SJSA1 (cell line): ENCODE measurements at regions not wholly inside any gene's neighbourhood (a gene's known extent, or its start where the extent isn't known, plus 50 kb on each side); places are given as distances from the start of the nearest gene placed in this dataset.

Source experiments
- DNase-seq, 2 experiments: peaks; one replicate each; pipeline ENCODE4 v3.0.0-alpha.2; 2015 to 2020; ENCODE audit warnings: low spot score in 2 of 2, low read depth in 1 of 2
- H3K27ac ChIP-seq: fragments of 250-450 bp; sonication (Bioruptor Pico); 2 replicates; pipeline ENCODE4 v1.5.1; 2020; ENCODE audit warnings: mild to moderate bottlenecking, moderate library complexity
- H3K27me3 ChIP-seq: fragments of 250-450 bp; sonication (Bioruptor Pico); replicated peaks from 2 replicates; pipeline ENCODE4 v1.5.1; 2020; ENCODE audit warnings: mild to moderate bottlenecking, moderate library complexity
- H3K36me3 ChIP-seq: fragments of 250-450 bp; sonication (Bioruptor Pico); 2 replicates; pipeline ENCODE4 v1.5.1; 2020; ENCODE audit warnings: mild to moderate bottlenecking
- H3K4me1 ChIP-seq: fragments of 250-450 bp; sonication (Bioruptor Pico); replicated peaks from 2 replicates; pipeline ENCODE4 v1.6.1; 2021; ENCODE audit warnings: mild to moderate bottlenecking
- H3K4me3 ChIP-seq: fragments of 250-450 bp; sonication (Bioruptor Pico); 2 replicates; pipeline ENCODE4 v1.5.1; 2020; ENCODE audit warnings: mild to moderate bottlenecking
- H3K9me3 ChIP-seq: fragments of 250-450 bp; sonication (Bioruptor Pico); replicated peaks from 2 replicates; pipeline ENCODE4 v1.5.1; 2020; ENCODE audit warnings: mild to moderate bottlenecking

GRCh38 chr14:62532181-62532580 lies 513.1 kb downstream of the KCNH5 start:
- 0 out of 2 replicates have a peak, but pooled peaks cover 10% of the 10 kb centered on the region for H3K9me3 ChIP-seq
- H3K27ac ChIP-seq, result no peak overlapping the region
- no peaks in the 10 kb centered on the region for H3K27me3 ChIP-seq
- DNase-seq, result no peak
- H3K4me1 ChIP-seq, result no peaks in the 10 kb centered on the region
- H3K36me3 ChIP-seq, result no peaks in the 10 kb centered on the region
- H3K4me3 ChIP-seq, result no peak overlapping the region

GRCh38 chr14:62546862-62547474 lies 498.3 kb downstream of the KCNH5 start:
- no peaks in the 10 kb centered on the region for H3K4me1 ChIP-seq
- H3K27ac ChIP-seq, result no peak overlapping the region
- H3K27me3 ChIP-seq, result no peaks in the 10 kb centered on the region
- H3K36me3 ChIP-seq, result no peaks in the 10 kb centered on the region
- H3K9me3 ChIP-seq, result no peaks in the 10 kb centered on the region
- no peak for DNase-seq
- no peak overlapping the region for H3K4me3 ChIP-seq

GRCh38 chr14:62557416-62557815 lies 487.8 kb downstream of the KCNH5 start:
- H3K4me3 ChIP-seq, result no peak overlapping the region
- no peak overlapping the region for H3K27ac ChIP-seq
- no peaks in the 10 kb centered on the region for H3K36me3 ChIP-seq
- H3K4me1 ChIP-seq, result no peaks in the 10 kb centered on the region
- H3K9me3 ChIP-seq, result no peaks in the 10 kb centered on the region
- no peak for DNase-seq
- no peaks in the 10 kb centered on the region for H3K27me3 ChIP-seq

GRCh38 chr14:62558451-62558850 lies 486.8 kb downstream of the KCNH5 start:
- Histone ChIP-seq H3K36me3 (no peaks in the 10 kb centered on the region), H3K27me3 (no peaks in the 10 kb centered on the region), H3K9me3 (no peaks in the 10 kb centered on the region), H3K4me1 (no peaks in the 10 kb centered on the region), H3K27ac (no peak overlapping the region), H3K4me3 (no peak overlapping the region)
- DNase-seq, result no peak

GRCh38 chr14:62585247-62585646 lies 460.0 kb downstream of the KCNH5 start:
- Histone ChIP-seq H3K27me3 (no peaks in the 10 kb centered on the region), H3K27ac (no peak overlapping the region), H3K4me3 (no peak overlapping the region), H3K4me1 (no peaks in the 10 kb centered on the region), H3K36me3 (no peaks in the 10 kb centered on the region), H3K9me3 (no peaks in the 10 kb centered on the region)
- DNase-seq, result no peak

GRCh38 chr14:62592877-62593276 lies 452.4 kb downstream of the KCNH5 start:
- Histone ChIP-seq H3K9me3 (0 out of 2 replicates have a peak, but pooled peaks cover 2% of the 10 kb centered on the region), H3K27me3 (no peaks in the 10 kb centered on the region), H3K4me3 (no peak overlapping the region), H3K4me1 (no peaks in the 10 kb centered on the region), H3K36me3 (no peaks in the 10 kb centered on the region), H3K27ac (no peak overlapping the region)
- no peak for DNase-seq

GRCh38 chr14:62597143-62597542 lies 448.1 kb downstream of the KCNH5 start:
- DNase-seq, result no peak
- Histone ChIP-seq H3K4me3 (no peak overlapping the region), H3K27ac (no peak overlapping the region), H3K36me3 (no peaks in the 10 kb centered on the region), H3K27me3 (no peaks in the 10 kb centered on the region), H3K9me3 (0 out of 2 replicates have a peak, but pooled peaks cover 2% of the 10 kb centered on the region), H3K4me1 (no peaks in the 10 kb centered on the region)

GRCh38 chr14:62599616-62600385 lies 445.5 kb downstream of the KCNH5 start:
- Histone ChIP-seq H3K9me3 (0 out of 2 replicates have a peak, but pooled peaks cover 2% of the 10 kb centered on the region), H3K36me3 (no peaks in the 10 kb centered on the region), H3K27me3 (no peaks in the 10 kb centered on the region), H3K4me3 (no peak overlapping the region), H3K27ac (no peak overlapping the region), H3K4me1 (no peaks in the 10 kb centered on the region)
- DNase-seq, result no peak

GRCh38 chr14:62602712-62603111 lies 442.5 kb downstream of the KCNH5 start:
- Histone ChIP-seq H3K27ac (no peak overlapping the region), H3K27me3 (no peaks in the 10 kb centered on the region), H3K4me1 (no peaks in the 10 kb centered on the region), H3K36me3 (no peaks in the 10 kb centered on the region), H3K4me3 (no peak overlapping the region), H3K9me3 (no peaks in the 10 kb centered on the region)
- DNase-seq, result no peak

- H3K27me3 ChIP-seq, result no peaks in the 10 kb centered on the region
- no peaks in the 10 kb centered on the region for H3K9me3 ChIP-seq
- H3K4me3 ChIP-seq, result no peak overlapping the region
- no peaks in the 10 kb centered on the region for H3K36me3 ChIP-seq
- no peak for DNase-seq
- H3K27ac ChIP-seq, result no peak overlapping the region
- no peaks in the 10 kb centered on the region for H3K4me1 ChIP-seq
Measured at GRCh38 chr14:62604524-62604923, 440.7 kb downstream of the KCNH5 start.

- Histone ChIP-seq H3K27ac (no peak overlapping the region), H3K4me3 (no peak overlapping the region), H3K9me3 (no peaks in the 10 kb centered on the region), H3K27me3 (no peaks in the 10 kb centered on the region), H3K36me3 (no peaks in the 10 kb centered on the region), H3K4me1 (no peaks in the 10 kb centered on the region)
- no peak for DNase-seq
Measured at GRCh38 chr14:62614122-62614521, 431.1 kb downstream of the KCNH5 start.

GRCh38 chr14:62616668-62617067 lies 428.6 kb downstream of the KCNH5 start:
- Histone ChIP-seq H3K27me3 (no peaks in the 10 kb centered on the region), H3K36me3 (no peaks in the 10 kb centered on the region), H3K27ac (no peak overlapping the region), H3K4me1 (no peaks in the 10 kb centered on the region), H3K4me3 (no peak overlapping the region), H3K9me3 (no peaks in the 10 kb centered on the region)
- DNase-seq, result no peak

GRCh38 chr14:62626416-62626815 lies 418.8 kb downstream of the KCNH5 start:
- no peaks in the 10 kb centered on the region for H3K27me3 ChIP-seq

GRCh38 chr14:62629176-62629725 lies 416.0 kb downstream of the KCNH5 start:
- Histone ChIP-seq H3K36me3 (no peaks in the 10 kb centered on the region), H3K27me3 (no peaks in the 10 kb centered on the region), H3K9me3 (no peaks in the 10 kb centered on the region), H3K4me3 (no peak overlapping the region), H3K27ac (no peak overlapping the region), H3K4me1 (no peaks in the 10 kb centered on the region)
- DNase-seq, result no peak

More at GRCh38 chr14:62626416-62626815, 418.8 kb downstream of the KCNH5 start:
- no peaks in the 10 kb centered on the region for H3K4me1 ChIP-seq
- H3K4me3 ChIP-seq, result no peak overlapping the region
- H3K36me3 ChIP-seq, result no peaks in the 10 kb centered on the region
- DNase-seq, result no peak
- no peak overlapping the region for H3K27ac ChIP-seq
- H3K9me3 ChIP-seq, result no peaks in the 10 kb centered on the region
